Loucy (cell line): ENCODE measurements at regions not wholly inside any gene's neighbourhood (a gene's known extent, or its start where the extent isn't known, plus 50 kb on each side); places are given as distances from the start of the nearest gene placed in this dataset.

Experiments used
- H2AFZ ChIP-seq: fragments of 200-600 bp; sonication (generic); 2 replicates; pipeline ENCODE4 v1.6.0; 2016; ENCODE audit warnings: antibody characterized with exemption, mild to moderate bottlenecking, low read length, moderate library complexity
- H3F3A ChIP-seq: fragments of 200-600 bp; 2 replicates; pipeline ENCODE4 v1.6.0; 2016; ENCODE audit warnings: antibody characterized with exemption, low read depth, mild to moderate bottlenecking
- H3K27me3 ChIP-seq: fragments of 200-600 bp; sonication (generic); 2 replicates; pipeline ENCODE4 v1.6.1; 2014; ENCODE audit warnings: low read length, mild to moderate bottlenecking; ENCODE audit not compliant: insufficient read depth, poor library complexity, severe bottlenecking
- H3K36me3 ChIP-seq: fragments of 200-600 bp; sonication (generic); 2 replicates; pipeline ENCODE4 v1.6.1; 2016; ENCODE audit warnings: low read length; ENCODE audit not compliant: insufficient read depth
- H3K4me1 ChIP-seq: fragments of 200-600 bp; sonication (generic); 2 replicates; pipeline ENCODE4 v1.5.1; 2014; ENCODE audit warnings: low read length, mild to moderate bottlenecking; ENCODE audit not compliant: insufficient read depth, poor library complexity, severe bottlenecking
- H3K4me2 ChIP-seq: fragments of 200-600 bp; sonication (generic); 2 replicates; pipeline ENCODE4 v1.6.0; 2014; ENCODE audit warnings: antibody characterized with exemption, low read length, low read depth, mild to moderate bottlenecking; ENCODE audit not compliant: poor library complexity, severe bottlenecking
- H3K4me3 ChIP-seq: fragments of 200-600 bp; sonication (generic); 2 replicates; pipeline ENCODE4 v1.5.1; 2014; ENCODE audit warnings: low read length, mild to moderate bottlenecking, mixed read lengths; ENCODE audit not compliant: poor library complexity, severe bottlenecking
- H3K79me2 ChIP-seq: fragments of 200-600 bp; sonication (generic); 2 replicates; pipeline ENCODE4 v1.6.1; 2014; ENCODE audit warnings: low read length; ENCODE audit not compliant: insufficient read depth
- H3K9ac ChIP-seq: fragments of 200-600 bp; sonication (generic); 2 replicates; pipeline ENCODE4 v1.6.0; 2014; ENCODE audit warnings: mild to moderate bottlenecking, low read depth, low read length, moderate library complexity; ENCODE audit not compliant: poor library complexity, severe bottlenecking
- H3K9me2 ChIP-seq: fragments of 200-600 bp; sonication (generic); replicated peaks from 2 replicates; pipeline ENCODE4 v1.6.1; 2016; ENCODE audit warnings: low read depth, low read length, mixed read lengths
- H3K9me3 ChIP-seq: fragments of 200-600 bp; sonication (generic); 2 replicates; pipeline ENCODE4 v1.6.1; 2014; ENCODE audit warnings: mild to moderate bottlenecking, antibody characterized with exemption, low read length, low read depth; ENCODE audit not compliant: insufficient read depth
- H4K20me1 ChIP-seq: fragments of 200-600 bp; sonication (generic); 2 replicates; pipeline ENCODE4 v1.6.0; 2014; ENCODE audit warnings: antibody characterized with exemption, low read length, mild to moderate bottlenecking; ENCODE audit not compliant: insufficient read depth, poor library complexity, severe bottlenecking
- CTCF ChIP-seq: fragments of 200-600 bp; sonication (generic); conservative IDR thresholded peaks from 2 replicates; pipeline ENCODE4 v1.5.1; 2014; ENCODE audit warnings: mild to moderate bottlenecking, antibody characterized with exemption, low read length
- EZH2phosphoT487 ChIP-seq: fragments of 200-600 bp; IDR thresholded peaks from 2 replicates; pipeline ENCODE4 v1.6.1; 2018; ENCODE audit warnings: antibody characterized with exemption, mild to moderate bottlenecking, moderate library complexity, borderline replicate concordance

- H3K4me2 ChIP-seq, result no peak overlapping the region
- no peak for TF ChIP-seq EZH2phosphoT487
- no peak for TF ChIP-seq CTCF
- no peaks in the 10 kb centered on the region for H3K9me2 ChIP-seq
- H3K36me3 ChIP-seq, result no peaks in the 10 kb centered on the region
- H3K27me3 ChIP-seq, result no peaks in the 10 kb centered on the region
- H3K4me1 ChIP-seq, result no peaks in the 10 kb centered on the region
- H3K4me3 ChIP-seq, result no peak overlapping the region
- no peaks in the 10 kb centered on the region for H3F3A ChIP-seq
- H3K9me3 ChIP-seq, result no peaks in the 10 kb centered on the region
- H3K9ac ChIP-seq, result no peak overlapping the region
- no peak overlapping the region for H2AFZ ChIP-seq
- H3K79me2 ChIP-seq, result no peaks in the 10 kb centered on the region
- H4K20me1 ChIP-seq, result no peaks in the 10 kb centered on the region
These were observed 84.4 kb upstream of the ID4 start for GRCh38 chr6:19752746-19753145.

GRCh38 chr6:19753826-19754225 is 83.3 kb upstream of the ID4 start:
- H3K27me3 ChIP-seq, result no peaks in the 10 kb centered on the region
- H3K79me2 ChIP-seq, result no peaks in the 10 kb centered on the region
- no peak overlapping the region for H3K4me2 ChIP-seq
- no peaks in the 10 kb centered on the region for H3K9me2 ChIP-seq
- no peaks in the 10 kb centered on the region for H3K36me3 ChIP-seq
- H3K4me1 ChIP-seq, result no peaks in the 10 kb centered on the region
- TF ChIP-seq CTCF (no peak), EZH2phosphoT487 (no peak)
- H3K9me3 ChIP-seq, result no peaks in the 10 kb centered on the region
- no peaks in the 10 kb centered on the region for H4K20me1 ChIP-seq
- H3F3A ChIP-seq, result no peaks in the 10 kb centered on the region
- H2AFZ ChIP-seq, result no peak overlapping the region
- H3K4me3 ChIP-seq, result no peak overlapping the region
- H3K9ac ChIP-seq, result no peak overlapping the region

- H2AFZ ChIP-seq, result no peak overlapping the region
- no peaks in the 10 kb centered on the region for H3K9me3 ChIP-seq
- H3K79me2 ChIP-seq, result no peaks in the 10 kb centered on the region
- no peaks in the 10 kb centered on the region for H3K27me3 ChIP-seq
- H4K20me1 ChIP-seq, result no peaks in the 10 kb centered on the region
- no peak overlapping the region for H3K4me2 ChIP-seq
- H3K36me3 ChIP-seq, result no peaks in the 10 kb centered on the region
- H3K9ac ChIP-seq, result no peak overlapping the region
- H3K4me1 ChIP-seq, result no peaks in the 10 kb centered on the region
- H3K4me3 ChIP-seq, result no peak overlapping the region
- no peaks in the 10 kb centered on the region for H3F3A ChIP-seq
- no peaks in the 10 kb centered on the region for H3K9me2 ChIP-seq
- TF ChIP-seq CTCF, result no peak
- no peak for TF ChIP-seq EZH2phosphoT487
These were observed 82.5 kb upstream of the ID4 start for GRCh38 chr6:19754686-19755085.
